GM12873 (cell line): ENCODE measurements at regions not wholly inside any gene's neighbourhood (a gene's known extent, or its start where the extent isn't known, plus 50 kb on each side); places are given as distances from the start of the nearest gene placed in this dataset.

Source experiments
- CTCF ChIP-seq: IDR thresholded peaks from 2 replicates; pipeline ENCODE4 v1.5.1; 2012; ENCODE audit warnings: low read depth, mild to moderate bottlenecking, moderate library complexity, low read length, control low read depth; ENCODE audit not compliant: insufficient read depth; ENCODE audit errors: missing control alignments

- no peak for TF ChIP-seq CTCF
Measured at GRCh38 chr1:227453631-227454355, 109.6 kb upstream of the ZNF678 start.

DNA sequence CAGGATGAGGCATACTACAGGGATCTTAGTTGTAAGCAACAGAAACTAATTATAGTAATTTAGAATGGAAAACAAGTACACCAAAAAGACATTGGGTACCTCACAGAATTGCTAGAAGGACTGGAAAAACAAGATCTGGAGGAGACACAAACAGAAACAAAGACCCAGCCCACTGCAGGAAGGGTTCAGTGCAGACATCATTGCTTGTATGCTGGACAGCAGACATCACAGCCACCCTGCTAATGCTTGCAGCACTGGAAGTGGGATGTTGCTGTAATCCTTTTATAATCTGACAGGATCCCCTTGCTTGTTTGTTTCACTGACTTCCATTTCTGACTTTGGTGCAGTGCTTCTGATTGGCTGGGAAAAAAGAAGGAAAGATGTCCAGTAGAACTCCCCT is 111.4 kb upstream of the ZNF678 start:
- TF ChIP-seq CTCF = no peak

GRCh38 chr1:227451057-227451456 is 112.3 kb upstream of the ZNF678 start:
- no peak for TF ChIP-seq CTCF

DNA sequence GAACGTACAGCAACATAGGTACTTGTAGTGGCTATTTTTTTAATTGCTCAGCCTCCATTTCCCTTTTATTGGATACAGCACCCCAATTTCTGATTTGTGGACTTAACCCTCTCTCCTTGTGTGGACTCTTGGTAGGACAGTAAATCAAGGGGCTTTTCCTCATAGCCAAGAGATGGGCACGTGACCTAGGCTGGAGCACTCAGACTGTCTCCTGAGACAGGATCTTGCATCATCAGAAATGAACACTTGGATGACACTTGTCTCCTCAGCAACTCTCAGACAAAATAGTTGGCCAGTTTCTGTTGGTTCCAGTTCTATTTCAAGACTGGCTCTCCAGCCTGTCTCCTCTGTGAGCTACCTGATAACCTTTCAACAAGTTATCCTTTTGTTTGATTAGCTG is 112.9 kb upstream of the ZNF678 start:
- no peak for TF ChIP-seq CTCF

DNA sequence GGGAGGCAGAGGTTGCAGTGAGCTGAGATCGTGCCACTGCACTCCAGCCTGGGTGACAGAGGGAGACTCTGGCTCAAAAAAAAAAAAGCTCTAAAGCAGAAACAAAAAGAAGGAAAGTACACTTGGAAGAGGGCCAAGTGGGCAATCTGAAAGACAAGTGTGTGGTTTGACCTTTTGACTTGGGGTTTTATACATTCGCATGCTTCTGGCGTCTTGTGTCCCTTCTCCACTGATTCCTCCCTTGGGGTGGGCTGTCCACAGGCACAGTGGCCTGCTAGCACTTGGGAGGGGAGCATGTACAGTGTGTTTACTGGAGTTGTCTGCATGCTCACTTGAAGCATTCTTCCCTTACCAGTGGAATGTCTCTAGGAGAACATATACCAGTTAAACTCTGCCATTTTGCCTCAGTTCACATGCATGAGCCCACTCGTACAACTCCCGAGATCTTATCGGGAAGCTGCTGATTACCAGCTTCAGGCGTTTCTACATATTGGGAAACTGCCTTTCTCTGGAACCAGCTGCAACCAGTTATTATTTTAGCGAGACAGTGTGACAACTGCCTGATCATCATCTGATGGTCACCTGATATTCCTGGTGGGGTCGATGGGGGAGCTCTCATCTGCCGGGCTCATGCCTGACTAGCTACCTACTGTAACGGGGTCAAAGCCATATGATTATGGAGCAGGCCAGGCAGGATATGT is 113.5 kb upstream of the ZNF678 start:
- TF ChIP-seq CTCF = no peak

GRCh38 chr1:227449051-227449450 is 114.3 kb upstream of the ZNF678 start:
- TF ChIP-seq CTCF = peak; percentile 59

DNA sequence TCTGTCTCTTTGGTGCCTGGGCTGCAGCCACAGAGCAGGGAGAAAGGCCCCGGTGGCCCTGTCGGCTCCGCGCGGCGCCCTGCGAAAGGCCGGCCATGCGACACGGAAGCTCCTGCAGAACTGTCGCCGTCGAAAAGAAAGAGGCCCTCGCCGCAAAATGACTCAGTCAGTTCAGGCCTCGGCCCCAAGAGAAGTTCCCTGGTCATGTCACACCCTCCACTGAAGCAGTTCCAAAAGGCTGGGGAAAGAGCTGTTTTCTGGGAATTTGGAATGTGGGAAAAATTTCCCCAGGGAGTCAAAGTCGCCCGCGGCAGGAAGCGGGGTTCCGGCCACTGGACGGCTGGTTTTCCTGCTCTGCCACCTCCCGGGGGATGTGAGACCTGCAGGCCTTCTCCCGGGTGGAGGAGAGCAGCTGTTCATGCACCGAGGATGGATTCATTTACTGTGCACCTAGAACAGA is 115.8 kb upstream of the ZNF678 start:
- TF ChIP-seq CTCF = no peak
